NB4 (cell line): ENCODE measurements at regions not wholly inside any gene's neighbourhood (a gene's known extent, or its start where the extent isn't known, plus 50 kb on each side); places are given as distances from the start of the nearest gene placed in this dataset.

ENCODE experiments used
- POLR2A ChIP-seq: IDR thresholded peaks from 2 replicates; pipeline ENCODE4 v1.6.1; 2011; ENCODE audit warnings: mild to moderate bottlenecking; ENCODE audit not compliant: insufficient read length; ENCODE audit errors: extremely low read depth
- TF ChIP-seq, protein P1 (sequence below): IDR thresholded peaks from one replicate; pipeline ENCODE4 v1.5.1; 2012; ENCODE audit warnings: low read depth, low read length

DNA sequence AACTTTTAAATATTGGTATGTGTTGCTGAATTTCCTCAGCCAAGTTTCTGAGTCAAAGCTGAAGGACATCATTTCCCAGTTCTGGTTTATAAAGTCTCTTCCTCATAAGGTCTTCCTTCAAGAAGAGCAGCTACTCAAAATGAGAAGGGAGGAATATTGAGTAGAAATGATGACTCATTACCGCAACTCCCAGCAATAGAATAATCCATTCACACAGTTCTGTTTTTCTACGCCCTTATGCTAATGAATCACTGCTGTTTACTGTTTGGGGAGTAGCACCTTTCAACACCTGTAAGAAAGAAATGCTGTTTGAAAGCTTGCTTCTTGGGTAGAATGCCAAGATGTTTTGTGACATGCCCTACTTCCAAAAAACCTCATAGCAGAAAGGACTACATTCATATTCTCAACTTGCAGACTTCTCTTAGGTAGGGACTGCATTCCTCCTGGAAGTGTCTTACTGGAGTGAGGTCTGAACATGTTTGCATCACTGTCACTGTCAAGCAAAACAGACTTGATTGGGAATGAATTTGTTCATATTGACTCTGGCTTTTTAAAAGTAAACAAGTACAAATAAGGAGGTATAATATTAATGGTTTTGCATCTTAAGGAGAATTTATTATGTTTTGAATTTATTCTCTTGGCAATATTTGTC, 147.2 kb upstream of the BANK1 start:
- TF ChIP-seq, protein P1, sequence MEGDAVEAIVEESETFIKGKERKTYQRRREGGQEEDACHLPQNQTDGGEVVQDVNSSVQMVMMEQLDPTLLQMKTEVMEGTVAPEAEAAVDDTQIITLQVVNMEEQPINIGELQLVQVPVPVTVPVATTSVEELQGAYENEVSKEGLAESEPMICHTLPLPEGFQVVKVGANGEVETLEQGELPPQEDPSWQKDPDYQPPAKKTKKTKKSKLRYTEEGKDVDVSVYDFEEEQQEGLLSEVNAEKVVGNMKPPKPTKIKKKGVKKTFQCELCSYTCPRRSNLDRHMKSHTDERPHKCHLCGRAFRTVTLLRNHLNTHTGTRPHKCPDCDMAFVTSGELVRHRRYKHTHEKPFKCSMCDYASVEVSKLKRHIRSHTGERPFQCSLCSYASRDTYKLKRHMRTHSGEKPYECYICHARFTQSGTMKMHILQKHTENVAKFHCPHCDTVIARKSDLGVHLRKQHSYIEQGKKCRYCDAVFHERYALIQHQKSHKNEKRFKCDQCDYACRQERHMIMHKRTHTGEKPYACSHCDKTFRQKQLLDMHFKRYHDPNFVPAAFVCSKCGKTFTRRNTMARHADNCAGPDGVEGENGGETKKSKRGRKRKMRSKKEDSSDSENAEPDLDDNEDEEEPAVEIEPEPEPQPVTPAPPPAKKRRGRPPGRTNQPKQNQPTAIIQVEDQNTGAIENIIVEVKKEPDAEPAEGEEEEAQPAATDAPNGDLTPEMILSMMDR = no peak
- TF ChIP-seq POLR2A = no peak
